IMR-90 (cell line): ENCODE measurements at regions not wholly inside any gene's neighbourhood (a gene's known extent, or its start where the extent isn't known, plus 50 kb on each side); places are given as distances from the start of the nearest gene placed in this dataset.

Experiments
- ATAC-seq: fragments of 200-7000 bp; cut with Tn5 transposase; 2 replicates; pipeline ENCODE4 v1.9.1; 2020; ENCODE audit warnings: low read depth, mild to moderate bottlenecking, moderate library complexity
- BruUV-seq: library from RNA; stranded (reverse); fragments of 400-500 nt; replicated peaks from 2 replicates; lab custom pipeline; 2021; lab: Mats Ljungman, UMichigan
- CTCF ChIA-PET: fragments of 300-600 bp; formaldehyde crosslinking; extraction: SDS; loops from one replicate; lab custom pipeline; 2021; ENCODE audit warnings: antibody characterized with exemption; lab: Yijun Ruan, JAX
- POLR2A ChIA-PET: fragments of 300-600 bp; sonication (Branson Sonifier 250); formaldehyde crosslinking; loops from one replicate; lab custom pipeline; 2022; ENCODE audit warnings: antibody characterized with exemption; ENCODE audit not compliant: unreplicated experiment; lab: Charles Lee
- DNase-seq: peaks from one replicate; pipeline ENCODE4 v3.0.0; 2013
- H2AFZ ChIP-seq: replicated peaks from 2 replicates; pipeline ENCODE3; 2013; ENCODE audit warnings: low read length, mild to moderate bottlenecking; ENCODE audit not compliant: poor library complexity
- H2AK5ac ChIP-seq: 2 replicates; pipeline ENCODE4 v1.6.1; 2013; ENCODE audit warnings: low read depth, low read length, inconsistent platforms
- H2AK9ac ChIP-seq: replicated peaks from 2 replicates; pipeline ENCODE3; 2013; ENCODE audit warnings: mild to moderate bottlenecking, low read depth, low read length, moderate library complexity; ENCODE audit not compliant: poor library complexity
- H2BK120ac ChIP-seq: 2 replicates; pipeline ENCODE4 v1.6.1; 2013; ENCODE audit warnings: low read depth, low read length, inconsistent platforms
- H2BK15ac ChIP-seq: 3 replicates; pipeline ENCODE4 v1.6.1; 2013; ENCODE audit warnings: low read depth, low read length, inconsistent platforms
- H2BK20ac ChIP-seq: 2 replicates; pipeline ENCODE4 v1.6.1; 2013; ENCODE audit warnings: low read depth, mild to moderate bottlenecking, inconsistent platforms, low read length, moderate library complexity
- H2BK5ac ChIP-seq: 2 replicates; pipeline ENCODE4 v1.6.1; 2013; ENCODE audit warnings: mild to moderate bottlenecking, low read depth, low read length, inconsistent platforms; ENCODE audit not compliant: poor library complexity, severe bottlenecking
- H3K14ac ChIP-seq: replicated peaks from 2 replicates; pipeline ENCODE4 v1.6.1; 2013; ENCODE audit warnings: low read depth, low read length, inconsistent platforms
- H3K18ac ChIP-seq: 2 replicates; pipeline ENCODE4 v1.6.1; 2013; ENCODE audit warnings: low read depth, low read length, control low read depth
- H3K23ac ChIP-seq: 2 replicates; pipeline ENCODE4 v1.6.1; 2013; ENCODE audit warnings: low read depth, low read length, inconsistent platforms
- H3K27ac ChIP-seq: 2 replicates; pipeline ENCODE4 v1.5.1; 2013; ENCODE audit warnings: mild to moderate bottlenecking, control low read depth, low read length; ENCODE audit not compliant: insufficient read depth
- H3K27me3 ChIP-seq: 2 replicates; pipeline ENCODE4 v1.6.1; 2013; ENCODE audit warnings: low read length; ENCODE audit not compliant: control insufficient read depth, insufficient read depth
- H3K36me3 ChIP-seq: 2 replicates; pipeline ENCODE4 v1.6.1; 2013; ENCODE audit warnings: low read length, mixed read lengths; ENCODE audit not compliant: control insufficient read depth, insufficient read depth
- H3K4ac ChIP-seq: 2 replicates; pipeline ENCODE4 v1.6.1; 2013; ENCODE audit warnings: low read depth, low read length, inconsistent platforms
- H3K4me1 ChIP-seq: 2 replicates; pipeline ENCODE4 v1.6.1; 2013; ENCODE audit warnings: low read length, mixed read lengths; ENCODE audit not compliant: control insufficient read depth, insufficient read depth
- H3K4me2 ChIP-seq: 2 replicates; pipeline ENCODE4 v1.6.1; 2013; ENCODE audit warnings: low read depth, mild to moderate bottlenecking, control low read depth, low read length, moderate library complexity
- H3K4me3 ChIP-seq: 2 replicates; pipeline ENCODE4 v1.5.1; 2013; ENCODE audit warnings: low read depth, mild to moderate bottlenecking, control low read depth, low read length, moderate library complexity; ENCODE audit not compliant: insufficient read depth
- H3K56ac ChIP-seq: 2 replicates; pipeline ENCODE4 v1.6.1; 2013; ENCODE audit warnings: low read length, inconsistent platforms; ENCODE audit not compliant: insufficient read depth; ENCODE audit errors: extremely low read depth
- H3K79me1 ChIP-seq, 2 experiments: 2 replicates each; pipeline ENCODE4 v1.6.1; 2013; ENCODE audit warnings: low read length in 2 of 2, inconsistent platforms in 1 of 2, low read depth in 1 of 2
- H3K9ac ChIP-seq: 2 replicates; pipeline ENCODE4 v1.6.1; 2013; ENCODE audit warnings: low read depth, low read length, control low read depth
- H3K9me1 ChIP-seq: 2 replicates; pipeline ENCODE4 v1.6.1; 2013; ENCODE audit warnings: low read length, inconsistent platforms; ENCODE audit not compliant: insufficient read depth
- H3K9me3 ChIP-seq: 2 replicates; pipeline ENCODE4 v1.6.1; 2013; ENCODE audit warnings: low read length; ENCODE audit not compliant: control insufficient read depth, insufficient read depth
- H4K20me1 ChIP-seq: 2 replicates; pipeline ENCODE4 v1.6.1; 2013; ENCODE audit warnings: low read length, inconsistent platforms; ENCODE audit not compliant: insufficient read depth
- H4K5ac ChIP-seq: 2 replicates; pipeline ENCODE4 v1.6.1; 2013; ENCODE audit warnings: mild to moderate bottlenecking, low read depth, low read length, control low read depth
- H4K8ac ChIP-seq, 2 experiments: 2 replicates each; pipeline ENCODE4 v1.6.1; 2013; ENCODE audit warnings: low read depth in 2 of 2, low read length in 2 of 2, control low read depth in 1 of 2, inconsistent platforms in 1 of 2
- H4K91ac ChIP-seq: 2 replicates; pipeline ENCODE4 v1.6.1; 2013; ENCODE audit warnings: low read depth, low read length, inconsistent platforms; ENCODE audit not compliant: insufficient read depth
- MAFK ChIP-seq: IDR thresholded peaks from 2 replicates; pipeline ENCODE4 v1.6.1; 2012; ENCODE audit warnings: low read depth, low read length, improper control_type of control experiment
- WGBS, 2 experiments: methylation state at CpG; one replicate each; pipeline versions ENCODE4 v1.1.5 to v1.1.7; 2013; ENCODE audit warnings: missing lambda C conversion rate in 2 of 2; ENCODE audit not compliant: insufficient read length in 1 of 2; ENCODE audit errors: extremely low coverage in 2 of 2; 5-methylcytosine and 5-hydroxymethylcytosine counted together
- dilution Hi-C: fragments of 300-500 bp; cut with HindIII; formaldehyde crosslinking; loops from one replicate; pipeline ENCODE4 v1.14.3; 2018; ENCODE audit warnings: low sequenced_read_pairs; ENCODE audit not compliant: unreplicated experiment
- in situ Hi-C: fragments of 300-500 bp; cut with MboI; formaldehyde crosslinking; loops from 3 replicates; pipeline ENCODE4 v1.14.3; 2019; ENCODE audit warnings: low sequenced_read_pairs, inconsistent platforms, mixed read lengths
- intact Hi-C: fragments of 100-400 bp; cut with micrococcal nuclease; formaldehyde crosslinking; loops from 2 replicates; pipeline ENCODE4 v1.10.0; 2022

DNA sequence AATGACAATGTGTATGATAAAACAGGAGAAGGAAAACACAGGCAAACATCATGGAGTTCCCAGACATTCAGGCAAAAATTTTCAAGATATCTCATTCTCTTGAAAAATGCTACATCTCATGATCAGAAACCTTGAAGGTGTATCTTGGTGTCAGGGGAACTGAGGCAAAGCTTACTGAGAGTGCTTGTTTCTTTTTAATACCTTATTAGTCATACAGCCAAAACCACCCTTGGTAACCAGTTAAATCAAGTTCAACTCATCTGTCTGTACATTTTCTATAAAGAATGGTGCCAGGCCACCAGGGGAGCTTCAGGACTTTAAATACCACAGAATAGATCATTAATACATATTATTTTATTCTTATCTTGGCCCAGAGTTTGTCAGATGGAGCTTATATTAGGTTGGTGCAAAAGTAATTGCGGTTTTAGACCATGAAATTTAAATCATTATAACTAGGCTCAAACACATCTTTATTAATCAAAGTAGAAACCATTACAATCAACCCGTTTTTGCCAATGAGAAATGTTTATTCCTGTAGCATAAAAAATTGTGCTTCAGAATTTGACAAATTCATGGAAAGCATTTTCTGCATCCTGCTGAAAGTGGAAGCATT, 1036.0 kb downstream of the AMY1C start:
- no peak overlapping the region for H3K9ac ChIP-seq
- intact Hi-C loops (loop anchor here (10.0 kb wide), 1 partner anchor 1009 kb away; no protein-coding TSS in a partner anchor), in situ Hi-C loops (no loop called here), dilution Hi-C loops (no loop called here)
- no peak overlapping the region for H2BK5ac ChIP-seq
- no peaks in the 10 kb centered on the region for H3K9me1 ChIP-seq
- DNase-seq (no peak), ATAC-seq (no peak)
- H3K23ac ChIP-seq = no peak overlapping the region
- H3K9me3 ChIP-seq = peaks cover 9% of the 10 kb centered on the region
- H4K5ac ChIP-seq = no peak overlapping the region
- no peak overlapping the region for H2BK120ac ChIP-seq
- no peaks in the 10 kb centered on the region for H3K36me3 ChIP-seq
- H2BK15ac ChIP-seq = no peak overlapping the region
- H3K18ac ChIP-seq = no peak overlapping the region
- H3K27ac ChIP-seq = no peak overlapping the region
- no peak overlapping the region for H2AFZ ChIP-seq
- no peaks in the 10 kb centered on the region for H4K20me1 ChIP-seq
- H3K14ac ChIP-seq = no peak overlapping the region
- H3K27me3 ChIP-seq = no peaks in the 10 kb centered on the region
- no peak overlapping the region for H3K4ac ChIP-seq
- no peaks in the 10 kb centered on the region for H3K79me1 ChIP-seq
- no peak overlapping the region for H3K56ac ChIP-seq
- H3K4me3 ChIP-seq = no peak overlapping the region
- H3K4me1 ChIP-seq = no peaks in the 10 kb centered on the region
- ChIA-PET POLR2A (no interaction called here), CTCF (no interaction called here)
- H4K8ac ChIP-seq = no peak overlapping the region
- no peak overlapping the region for H4K91ac ChIP-seq
- H2AK9ac ChIP-seq = no peak overlapping the region
- no peak overlapping the region for H2AK5ac ChIP-seq
- no peak overlapping the region for H2BK20ac ChIP-seq
- no TSS peak for BruUV-seq
- no peak overlapping the region for H3K4me2 ChIP-seq
- no peak for TF ChIP-seq MAFK
- WGBS, 2 experiments = no CpG with 5 or more reads among the region's 2 CpGs
